ENCODE measurements at regions not wholly inside any gene's neighbourhood (a gene's known extent, or its start where the extent isn't known, plus 50 kb on each side); places are given as distances from the start of the nearest gene placed in this dataset.

GRCh38 chr17:33664116-33664840, 371.2 kb upstream of the ASIC2 start:
- TF ChIP-seq, protein P1, sequence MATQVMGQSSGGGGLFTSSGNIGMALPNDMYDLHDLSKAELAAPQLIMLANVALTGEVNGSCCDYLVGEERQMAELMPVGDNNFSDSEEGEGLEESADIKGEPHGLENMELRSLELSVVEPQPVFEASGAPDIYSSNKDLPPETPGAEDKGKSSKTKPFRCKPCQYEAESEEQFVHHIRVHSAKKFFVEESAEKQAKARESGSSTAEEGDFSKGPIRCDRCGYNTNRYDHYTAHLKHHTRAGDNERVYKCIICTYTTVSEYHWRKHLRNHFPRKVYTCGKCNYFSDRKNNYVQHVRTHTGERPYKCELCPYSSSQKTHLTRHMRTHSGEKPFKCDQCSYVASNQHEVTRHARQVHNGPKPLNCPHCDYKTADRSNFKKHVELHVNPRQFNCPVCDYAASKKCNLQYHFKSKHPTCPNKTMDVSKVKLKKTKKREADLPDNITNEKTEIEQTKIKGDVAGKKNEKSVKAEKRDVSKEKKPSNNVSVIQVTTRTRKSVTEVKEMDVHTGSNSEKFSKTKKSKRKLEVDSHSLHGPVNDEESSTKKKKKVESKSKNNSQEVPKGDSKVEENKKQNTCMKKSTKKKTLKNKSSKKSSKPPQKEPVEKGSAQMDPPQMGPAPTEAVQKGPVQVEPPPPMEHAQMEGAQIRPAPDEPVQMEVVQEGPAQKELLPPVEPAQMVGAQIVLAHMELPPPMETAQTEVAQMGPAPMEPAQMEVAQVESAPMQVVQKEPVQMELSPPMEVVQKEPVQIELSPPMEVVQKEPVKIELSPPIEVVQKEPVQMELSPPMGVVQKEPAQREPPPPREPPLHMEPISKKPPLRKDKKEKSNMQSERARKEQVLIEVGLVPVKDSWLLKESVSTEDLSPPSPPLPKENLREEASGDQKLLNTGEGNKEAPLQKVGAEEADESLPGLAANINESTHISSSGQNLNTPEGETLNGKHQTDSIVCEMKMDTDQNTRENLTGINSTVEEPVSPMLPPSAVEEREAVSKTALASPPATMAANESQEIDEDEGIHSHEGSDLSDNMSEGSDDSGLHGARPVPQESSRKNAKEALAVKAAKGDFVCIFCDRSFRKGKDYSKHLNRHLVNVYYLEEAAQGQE (IDR thresholded peaks at IDR 0.05; ENCODE audit: low read depth) = no peak
- TF ChIP-seq RAD21 (IDR thresholded peaks at IDR 0.05; ENCODE audit: low read depth) (no peak), MAX (IDR thresholded peaks at IDR 0.05) (no peak)

Measured in Ishikawa (cell line).